Effector CD4-positive, alpha-beta T cell (primary cell): ENCODE measurements at regions not wholly inside any gene's neighbourhood (a gene's known extent, or its start where the extent isn't known, plus 50 kb on each side); places are given as distances from the start of the nearest gene placed in this dataset.
"Not testable (repeated sequence)": the region's sequence is repeated elsewhere in the genome, so short reads cannot be mapped to it uniquely, and the experiment has no call there.

Experiments
- DNase-seq: peaks from one replicate; pipeline ENCODE4 v3.0.0-alpha.2; 2020

DNA sequence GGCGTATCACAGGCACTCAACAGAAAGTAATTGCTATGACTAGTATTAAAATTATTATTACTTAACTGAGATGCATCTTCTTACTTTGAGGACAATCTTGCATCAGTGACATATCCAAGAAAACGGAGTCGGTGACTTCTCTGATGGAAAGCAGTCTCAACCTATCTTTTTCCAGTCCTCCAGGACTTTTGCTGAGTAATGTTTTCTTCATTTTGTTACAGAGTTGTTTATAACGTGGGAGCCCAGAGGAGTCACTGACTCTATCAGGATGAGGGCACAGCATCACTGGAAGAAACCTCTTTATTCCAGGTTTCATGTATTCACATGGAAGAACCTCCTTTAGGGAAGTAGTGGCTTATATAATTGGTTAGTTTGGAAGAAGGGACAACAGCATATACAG lies 51.5 kb upstream of the MELK start:
- no peak for DNase-seq

DNA sequence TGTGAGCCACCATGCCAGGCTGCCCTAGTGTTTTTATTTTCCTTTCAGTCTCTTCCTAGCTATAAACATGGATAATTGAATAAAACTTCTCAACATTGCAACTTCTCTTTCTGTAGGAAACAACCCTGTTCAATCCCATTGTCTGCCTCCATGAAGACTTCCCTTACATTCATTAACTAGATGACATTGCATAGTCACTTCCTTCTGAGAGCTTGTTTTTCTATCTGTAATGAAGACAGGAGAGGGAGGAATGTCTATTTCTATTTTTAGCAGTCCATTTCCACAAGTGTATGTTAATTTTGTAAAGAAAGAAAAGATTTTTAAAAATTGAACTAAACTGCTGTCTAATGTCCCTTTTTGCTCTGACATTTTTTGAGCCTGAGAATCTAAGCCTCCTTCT lies 55.6 kb upstream of the MELK start:
- DNase-seq = no peak

DNA sequence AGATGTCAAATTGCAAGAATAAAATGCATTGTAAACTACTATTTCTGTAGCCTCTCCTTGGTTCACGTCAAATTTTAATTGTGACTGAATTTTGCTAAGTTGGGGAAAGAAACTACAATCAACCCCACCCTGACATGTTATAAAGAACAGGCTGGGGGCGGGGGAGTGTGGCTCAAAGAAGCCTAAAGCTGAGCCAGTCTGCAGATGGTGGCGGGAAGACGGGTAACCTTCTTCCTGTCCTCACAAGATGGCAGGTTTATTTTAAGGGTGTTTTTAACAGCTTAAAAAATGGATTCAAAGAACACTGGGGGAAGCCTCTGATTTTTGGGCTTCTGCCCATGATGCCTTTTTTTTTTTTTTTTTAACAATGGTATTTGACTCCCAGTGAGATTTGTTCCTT lies 68.5 kb upstream of the MELK start:
- DNase-seq = no peak

DNA sequence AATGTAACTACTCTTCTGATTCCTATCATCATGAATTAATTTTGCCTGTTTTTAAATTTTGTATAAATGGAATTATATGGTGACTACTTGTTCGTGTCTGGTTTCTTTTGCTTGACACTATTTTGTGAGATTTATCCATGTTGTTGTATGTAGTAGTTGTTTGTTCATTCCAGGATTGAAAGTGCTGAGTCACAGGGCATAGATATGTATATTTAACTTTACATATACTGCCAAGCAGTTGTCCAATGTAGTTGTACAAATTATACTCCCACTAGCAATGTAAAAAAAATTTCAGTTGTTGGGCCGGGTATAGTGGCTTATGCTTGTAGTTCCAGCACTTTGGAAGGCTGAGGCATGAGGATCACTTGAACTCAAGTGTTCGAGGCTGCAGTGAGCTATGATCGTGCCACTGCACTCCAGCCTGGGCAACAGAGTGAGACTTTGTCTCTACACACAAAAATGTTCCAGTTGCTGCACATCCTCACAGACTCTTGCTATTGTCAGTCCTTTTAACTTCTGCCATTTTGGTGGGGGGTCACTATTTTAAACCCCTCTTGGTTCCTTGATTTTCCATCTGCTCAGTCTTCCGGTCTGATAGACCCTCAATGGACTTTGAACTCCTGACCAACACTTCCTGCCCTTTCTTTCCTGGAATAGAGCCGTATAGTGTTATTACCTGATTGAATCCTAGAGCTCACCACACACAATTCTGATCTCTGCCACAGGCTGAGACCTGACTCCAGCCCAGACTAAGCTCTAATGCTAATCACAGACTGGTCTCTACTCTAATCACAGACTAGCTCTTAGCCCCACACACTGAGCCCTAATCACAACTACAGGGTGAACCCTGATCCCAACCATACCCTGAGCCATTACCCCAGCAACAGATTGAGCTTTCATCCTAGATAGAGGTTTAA lies 69.3 kb upstream of the MELK start:
- DNase-seq = no peak

DNA sequence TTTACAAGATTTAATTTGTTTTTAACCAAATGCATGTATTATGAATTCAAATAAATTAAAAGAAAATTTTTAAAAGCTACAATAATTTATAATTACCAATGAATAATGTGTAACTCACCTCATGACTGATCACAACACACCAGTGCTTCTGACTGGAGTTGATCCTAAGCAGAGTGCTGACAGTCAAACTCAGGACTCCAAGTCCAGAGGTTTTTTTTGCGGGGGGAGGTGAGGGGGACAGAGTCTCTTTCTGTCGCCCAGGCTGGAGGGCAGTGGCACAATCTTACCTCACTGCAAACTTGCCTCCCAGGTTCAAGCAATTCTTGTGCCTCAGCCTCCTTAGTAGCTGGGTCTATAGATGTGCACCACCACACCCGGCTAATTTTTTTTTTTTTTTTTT lies 71.0 kb upstream of the MELK start:
- no peak for DNase-seq

DNA sequence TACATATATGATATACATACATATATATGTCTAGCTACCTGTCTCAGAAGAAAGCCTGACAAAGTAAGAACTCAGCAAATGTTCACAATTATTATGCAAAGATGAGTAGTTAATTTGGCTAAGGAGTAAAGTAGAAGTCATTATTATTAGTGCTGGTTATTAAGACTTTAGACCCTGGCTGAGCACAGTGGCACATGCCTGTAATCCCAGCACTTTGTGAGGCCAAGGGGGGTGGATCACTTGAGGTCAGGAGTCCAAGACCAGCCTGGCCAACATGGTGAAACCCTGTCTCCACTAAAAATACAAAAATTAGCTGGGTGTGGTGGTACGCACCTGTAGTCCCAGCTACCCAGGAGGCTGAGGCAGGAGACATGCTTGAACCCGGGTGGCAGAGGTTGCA lies 71.8 kb upstream of the MELK start:
- DNase-seq = not testable (repeated sequence)

DNA sequence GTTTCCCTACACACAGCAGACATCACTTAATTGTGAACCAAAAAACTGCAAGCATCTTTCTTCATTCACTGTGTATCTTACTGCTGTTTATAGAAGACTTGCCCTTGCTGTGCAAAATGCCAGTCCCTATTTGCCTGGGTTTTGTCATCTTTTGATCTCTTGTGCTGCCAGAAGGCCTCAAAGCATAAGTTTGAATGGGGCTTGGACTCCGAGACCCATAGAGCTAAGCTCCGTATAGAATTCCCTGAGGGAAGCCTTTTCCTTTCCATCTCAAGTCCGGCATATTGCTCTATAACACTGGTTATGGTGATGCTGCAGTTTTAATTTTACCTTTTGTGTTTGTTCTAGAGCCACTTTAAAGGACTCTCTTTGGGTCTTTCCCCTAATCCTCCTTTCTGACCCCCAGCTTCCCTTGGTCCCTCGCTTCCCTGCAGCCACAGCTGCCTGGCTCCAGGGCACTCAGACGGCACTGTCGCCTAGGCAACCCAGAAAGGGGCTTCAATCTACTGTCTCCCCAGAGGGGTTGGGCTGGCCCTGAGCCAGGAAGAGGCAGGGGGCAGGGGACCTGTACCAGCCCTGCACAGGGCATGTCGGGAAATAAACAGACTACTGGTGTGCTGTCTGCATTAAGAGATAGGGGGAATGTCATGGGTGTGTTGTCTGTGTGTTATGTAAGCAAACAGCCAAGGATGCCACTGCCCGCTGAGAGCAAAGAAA lies 73.4 kb upstream of the MELK start:
- DNase-seq = no peak

DNA sequence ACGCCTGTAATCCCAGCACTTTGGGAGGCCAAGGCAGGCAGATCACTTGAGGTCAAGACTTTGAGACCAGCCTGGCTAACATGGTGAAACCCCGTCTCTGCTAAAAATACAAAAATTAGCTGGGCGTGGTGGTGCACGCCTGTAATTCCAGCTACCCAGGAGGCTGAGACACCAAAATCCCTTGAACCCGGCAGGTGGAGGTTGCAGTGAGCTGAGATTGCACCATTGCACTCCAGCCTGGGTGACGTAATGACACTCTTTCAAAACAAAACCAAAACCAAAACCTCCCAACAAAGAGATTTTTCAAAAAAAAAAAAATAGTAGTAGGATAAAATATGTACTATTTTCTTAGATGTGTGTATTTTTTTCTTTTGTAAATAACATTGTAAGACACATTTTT lies 79.1 kb upstream of the MELK start:
- DNase-seq = peak; percentile 16

DNA sequence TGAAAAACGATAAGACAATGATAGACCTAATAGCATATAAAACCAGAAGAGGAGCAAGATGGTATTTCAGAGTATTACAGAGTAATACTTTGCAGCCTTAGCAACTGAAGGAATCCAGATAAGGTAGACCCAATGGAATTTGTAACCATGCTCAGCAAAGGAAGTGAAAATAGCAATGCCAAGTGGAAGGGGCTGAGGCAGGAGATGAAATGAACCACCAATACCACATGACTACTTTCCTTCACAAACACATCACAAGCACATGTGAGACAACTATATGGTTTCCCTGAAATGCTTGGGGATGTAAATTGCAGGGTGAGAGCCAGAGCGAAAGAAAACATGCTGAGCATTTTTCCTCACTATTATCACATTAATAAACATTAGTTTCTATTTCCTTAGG lies 79.8 kb upstream of the MELK start:
- DNase-seq = no peak

DNA sequence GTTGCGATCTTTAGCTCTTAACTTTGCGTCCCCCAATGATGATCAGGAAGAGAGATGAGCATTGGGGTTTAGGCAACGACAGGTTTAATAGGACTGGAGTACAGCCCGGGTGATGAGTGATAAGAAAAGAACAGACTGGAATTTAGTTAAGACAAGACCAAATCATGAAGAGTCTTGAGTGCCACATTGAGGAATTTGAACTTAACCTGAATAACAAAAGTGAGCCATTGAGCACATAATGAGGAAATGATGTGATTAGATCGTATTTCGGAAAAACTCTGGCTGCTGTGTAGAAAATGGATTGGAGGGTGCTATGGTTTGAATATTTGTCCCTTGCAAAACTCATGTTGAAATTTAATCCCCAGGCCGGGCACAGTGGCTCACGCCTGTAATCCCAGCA lies 83.2 kb upstream of the MELK start:
- no peak for DNase-seq

DNA sequence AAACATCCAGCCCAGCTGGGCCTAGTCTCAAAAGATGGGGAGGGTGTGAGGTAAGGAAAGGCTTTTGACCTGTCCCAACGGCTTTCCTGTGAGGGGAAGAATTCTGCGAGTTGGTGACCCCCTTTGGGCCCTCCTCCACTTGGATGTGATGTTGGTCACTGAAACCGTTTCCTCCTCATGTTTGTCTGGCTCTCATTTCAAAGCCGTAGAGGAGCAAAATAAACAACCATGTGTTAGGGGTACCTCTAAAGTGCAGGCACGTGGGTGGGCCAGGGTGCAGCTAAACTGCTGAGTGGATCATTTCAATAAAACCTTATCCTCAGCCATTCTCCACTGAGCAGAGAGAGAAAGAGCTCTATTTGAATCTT lies 84.3 kb upstream of the MELK start:
- DNase-seq = no peak

DNA sequence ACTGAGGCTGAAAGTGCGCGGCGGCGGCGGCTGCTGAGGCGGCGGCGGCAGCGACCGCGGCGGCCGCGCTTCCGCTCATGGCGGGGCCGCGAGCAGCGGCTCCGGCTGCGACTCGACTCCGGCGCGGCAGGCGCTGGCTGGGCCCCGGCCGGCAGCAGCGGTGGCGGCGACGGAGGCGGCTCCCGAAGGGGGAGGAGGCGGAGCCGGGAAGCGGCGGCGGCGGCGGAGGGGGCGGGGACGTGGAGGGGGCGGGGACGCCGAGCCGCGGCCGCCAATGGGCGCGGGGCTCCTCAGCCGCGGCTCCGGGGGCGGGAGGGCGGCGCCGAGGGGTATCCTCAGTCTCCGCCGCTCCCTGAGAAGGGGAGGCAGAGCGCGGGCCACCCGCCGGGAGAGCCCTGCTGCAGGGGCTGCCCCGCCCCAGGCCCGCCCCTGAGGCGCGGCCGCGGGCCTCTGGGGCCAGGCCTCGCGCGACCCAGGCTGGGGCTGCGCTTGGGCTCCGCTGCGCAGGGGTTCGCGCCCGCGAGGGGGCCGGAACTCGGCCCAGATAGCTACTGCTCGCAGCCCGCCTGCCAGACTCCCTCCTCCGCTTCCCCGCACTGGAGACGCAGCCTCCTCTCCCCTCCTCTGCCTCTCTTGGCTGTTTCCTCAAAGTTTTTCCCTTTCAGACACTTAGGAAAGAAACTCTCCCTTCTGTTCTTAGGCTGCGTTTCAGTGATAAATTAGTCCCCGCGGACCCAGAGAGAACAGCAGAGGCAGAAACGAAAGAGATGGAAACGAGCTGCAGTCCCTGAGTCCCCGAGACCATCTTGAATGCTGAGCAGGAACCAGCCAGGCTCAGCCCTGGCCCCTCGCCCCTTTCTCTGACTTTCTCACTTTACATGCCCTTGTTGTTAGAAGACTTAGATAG lies 85.0 kb upstream of the MELK start:
- peak; percentile 85 for DNase-seq

DNA sequence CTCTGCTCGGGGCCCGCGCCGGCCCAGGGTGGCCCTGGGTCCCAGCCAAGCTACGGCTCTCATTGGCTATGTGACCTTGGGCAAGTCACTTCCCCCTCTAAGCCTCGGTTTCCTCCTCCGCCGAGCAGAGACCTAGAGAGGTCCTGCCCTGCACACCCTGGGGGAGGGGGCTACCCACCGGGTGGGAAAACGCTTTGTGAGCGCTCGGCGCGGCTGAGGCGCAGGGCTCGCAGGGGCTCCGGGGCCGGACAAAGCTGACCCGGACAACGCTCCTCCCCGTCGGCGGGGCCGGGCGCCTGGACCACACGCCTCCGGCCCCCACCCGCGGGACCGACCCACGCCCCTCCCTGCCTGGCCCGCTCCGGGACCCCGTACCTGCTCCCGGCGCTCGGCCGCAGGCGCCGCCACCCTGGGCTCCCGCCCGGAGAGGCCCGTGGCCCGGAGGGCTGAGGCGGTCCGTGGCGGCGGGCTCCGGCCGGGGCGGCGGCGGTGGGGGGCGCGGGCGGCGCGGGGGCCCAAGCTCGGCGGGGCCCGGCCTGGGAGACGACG lies 85.7 kb upstream of the MELK start:
- DNase-seq = peak; percentile 41

DNA sequence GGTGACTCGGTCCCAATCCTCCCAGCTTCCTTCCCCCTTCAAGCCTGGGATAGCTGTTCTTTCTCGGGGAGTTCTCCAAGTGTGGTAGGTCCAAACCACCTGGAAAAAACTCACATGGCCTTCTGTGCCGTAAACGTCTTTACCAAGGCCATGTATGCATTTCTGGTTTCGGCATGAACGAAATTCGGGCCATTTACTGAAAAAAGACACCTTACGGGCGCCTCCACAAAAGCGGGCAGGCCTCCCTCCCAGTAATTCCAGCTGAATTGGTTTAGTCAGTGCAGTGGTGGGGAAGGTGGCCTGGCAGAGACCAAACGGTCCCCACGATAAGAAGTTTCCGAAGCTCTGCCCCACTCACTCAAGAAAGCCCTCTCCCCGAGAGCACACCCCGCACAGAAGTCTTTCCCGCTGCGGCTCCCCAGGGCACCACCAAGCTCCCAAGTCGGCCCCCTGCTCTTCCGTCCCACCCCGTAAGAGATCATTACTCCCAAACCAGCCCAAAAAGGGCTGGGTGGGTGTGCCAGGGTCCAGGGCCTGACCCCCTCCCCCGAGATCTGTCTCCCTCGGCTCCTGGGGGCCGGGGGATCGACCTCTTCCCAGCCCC lies 86.3 kb upstream of the MELK start:
- peak; percentile 8 for DNase-seq

DNA sequence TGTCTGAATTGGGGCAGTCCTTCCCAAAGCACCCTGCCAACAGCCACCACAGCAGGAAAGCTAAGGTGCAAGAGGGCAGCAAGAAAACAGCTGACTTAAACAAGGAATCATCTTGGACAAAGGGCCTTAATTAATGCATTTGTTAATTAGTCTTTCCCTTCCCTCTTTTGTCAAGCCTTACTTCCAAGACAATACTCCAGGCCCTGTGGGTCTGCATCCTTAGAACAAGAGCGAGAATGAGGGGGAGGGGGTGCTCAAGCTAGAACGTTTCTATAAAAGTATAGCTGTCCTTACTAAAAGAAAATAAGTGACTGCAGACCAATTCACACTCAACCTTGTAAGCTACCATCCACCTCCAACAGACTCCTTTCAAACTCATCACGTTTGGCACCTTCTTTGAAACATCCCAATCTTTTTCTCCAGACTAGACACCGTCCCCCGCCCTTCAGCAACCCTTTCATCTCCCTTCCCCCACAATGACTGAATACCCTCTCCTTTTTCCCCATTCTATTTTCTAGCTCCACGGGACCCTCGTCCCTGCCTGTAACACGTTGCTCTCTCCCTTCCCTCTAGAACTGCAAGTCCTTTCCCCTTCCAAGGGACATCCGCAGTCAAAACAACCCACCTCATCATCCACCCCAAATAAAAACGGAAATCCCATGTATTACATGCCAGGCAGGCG lies 85.7 kb upstream of the RNF38 start:
- no peak for DNase-seq

DNA sequence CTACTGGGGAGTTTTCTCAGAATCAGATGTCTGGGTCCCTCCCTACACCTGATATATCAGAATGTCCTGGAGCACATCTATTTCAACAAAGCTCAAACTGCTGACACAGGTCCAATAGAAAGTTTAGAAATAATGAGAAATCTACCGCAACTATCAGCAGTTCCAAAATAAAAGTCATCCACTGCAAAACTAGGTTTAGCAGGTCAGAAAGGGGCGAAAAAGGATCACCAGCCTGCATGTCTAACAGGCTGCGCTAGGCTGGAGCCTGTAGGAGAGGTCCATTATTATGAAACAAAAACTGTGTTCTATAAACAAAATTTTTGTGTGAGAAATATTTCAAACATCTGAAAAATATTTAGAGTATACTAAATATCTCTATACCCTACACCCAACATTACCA lies 84.1 kb upstream of the RNF38 start:
- no peak for DNase-seq

DNA sequence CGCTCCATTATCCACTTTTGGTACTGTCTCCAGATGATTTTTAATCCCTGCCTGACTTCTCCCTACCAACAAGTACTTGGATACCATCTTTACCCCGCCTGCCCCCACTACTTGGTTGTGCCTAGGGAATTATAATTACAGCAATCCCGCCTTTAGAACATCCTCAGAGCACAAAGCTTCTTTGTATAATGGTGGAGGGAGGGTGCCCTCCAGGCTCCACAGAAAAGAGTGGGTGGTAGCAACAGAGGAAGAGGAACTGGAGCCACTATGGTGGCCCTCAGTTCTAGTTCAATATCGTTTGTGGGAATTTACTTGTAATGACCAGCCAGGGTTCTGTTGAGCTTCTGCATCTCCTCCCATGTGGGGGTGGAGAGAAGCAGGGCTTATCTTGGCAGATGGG lies 79.0 kb upstream of the RNF38 start:
- no peak for DNase-seq

DNA sequence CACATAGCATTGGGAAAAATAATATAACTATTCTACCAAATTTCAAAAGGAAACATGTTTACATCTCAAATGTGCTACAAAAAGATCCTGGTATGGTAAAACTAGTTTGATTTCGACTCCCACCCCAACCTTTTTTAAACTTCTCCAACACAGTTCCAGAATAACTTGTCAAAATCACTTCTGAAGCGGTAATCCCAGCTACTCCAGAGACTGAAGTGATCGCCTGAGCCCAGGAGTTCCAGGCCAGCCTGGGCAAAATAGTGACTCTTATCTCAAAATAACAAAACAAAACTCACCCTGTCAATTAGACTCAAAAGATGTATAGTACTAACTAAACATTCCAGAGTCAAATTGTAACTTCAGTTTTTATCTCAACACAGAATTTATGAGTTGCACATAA lies 71.3 kb upstream of the RNF38 start:
- DNase-seq = no peak

DNA sequence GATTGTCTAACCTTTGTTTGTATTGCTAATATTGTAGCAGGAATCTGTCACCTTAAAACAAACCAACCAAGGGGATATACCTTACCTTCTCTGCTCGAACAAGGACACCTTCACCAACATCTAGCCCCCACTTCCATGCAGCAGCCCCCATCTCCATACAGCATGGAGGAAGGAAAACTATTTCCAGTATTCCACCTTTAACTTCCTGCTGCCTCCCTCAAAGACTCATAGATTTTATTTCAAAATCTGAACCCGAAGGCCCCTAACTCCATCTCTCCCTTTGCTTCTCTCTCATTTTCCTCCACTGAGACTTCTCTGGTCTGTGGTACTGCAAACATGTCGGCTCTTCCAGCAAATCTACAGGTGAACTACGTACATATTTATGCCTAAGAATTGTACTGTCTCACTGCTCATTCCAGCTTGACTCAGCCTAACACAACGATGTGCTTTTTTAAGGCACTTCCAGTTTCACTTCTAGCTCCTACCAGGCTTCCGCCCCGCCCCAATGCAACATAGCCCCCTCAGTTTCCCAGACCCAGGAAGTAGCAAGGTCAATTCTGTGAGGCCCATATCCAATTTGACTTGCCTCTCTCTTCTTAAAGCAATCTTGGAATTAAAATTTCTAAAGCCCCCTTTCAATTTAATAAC lies 70.7 kb upstream of the RNF38 start:
- DNase-seq = peak; percentile 46

DNA sequence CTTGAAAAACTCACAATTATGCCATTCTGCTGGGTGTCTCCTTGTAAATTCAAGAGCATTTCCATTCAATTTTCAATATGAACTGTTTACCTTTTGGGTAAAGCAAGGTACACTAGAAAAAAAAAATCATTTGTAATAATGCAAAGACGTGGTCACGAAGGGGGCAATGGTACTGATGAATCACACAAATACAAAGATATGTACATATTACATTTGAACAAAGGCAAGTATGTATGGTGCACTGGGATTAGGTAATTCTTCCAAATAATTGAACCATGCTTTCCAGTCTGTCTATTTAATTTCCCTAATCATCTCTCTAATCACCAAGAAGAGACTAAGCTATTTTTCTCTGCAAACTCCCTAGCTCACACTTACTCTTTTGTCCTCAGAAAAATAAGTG lies 63.4 kb upstream of the RNF38 start:
- no peak for DNase-seq

DNA sequence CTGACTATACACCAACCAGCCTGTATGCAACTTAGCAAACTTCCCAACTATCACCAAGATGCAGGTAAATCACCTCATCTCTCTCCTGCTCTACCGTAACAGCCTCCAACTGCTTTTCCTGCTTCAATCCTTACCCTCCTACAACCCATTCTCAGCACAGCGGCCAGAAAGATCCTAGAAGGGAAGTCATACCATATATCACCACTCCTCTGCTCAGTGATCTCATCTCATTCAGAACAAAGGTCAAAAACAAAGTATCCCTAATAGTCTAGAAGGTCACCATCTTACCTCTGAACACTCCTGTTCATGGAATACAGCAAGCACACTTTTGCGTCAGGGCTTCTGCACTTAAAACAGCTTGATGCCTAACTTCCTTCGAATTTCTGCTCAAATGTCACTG lies 62.2 kb upstream of the RNF38 start:
- DNase-seq = no peak

DNA sequence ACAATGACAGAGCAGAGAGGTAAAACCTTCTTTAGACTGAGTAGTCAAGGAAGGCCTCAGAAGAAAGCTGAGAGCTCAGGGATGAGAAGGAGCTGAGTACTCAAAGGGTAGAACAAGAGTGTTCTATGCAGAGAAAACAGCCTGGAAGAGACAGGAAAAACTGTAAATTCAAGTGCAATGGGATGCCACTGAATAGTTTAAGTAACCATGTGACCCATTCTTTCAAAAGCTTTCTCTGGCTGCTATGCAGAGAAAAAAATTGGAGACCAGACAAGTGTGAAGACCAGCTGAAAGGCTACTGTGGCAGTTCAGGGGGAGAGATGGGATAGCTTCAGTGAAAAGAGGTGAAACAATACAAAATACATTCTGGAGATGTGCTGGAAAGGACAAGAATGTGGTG lies 61.3 kb upstream of the RNF38 start:
- no peak for DNase-seq
